ENCODE measurements at regions not wholly inside any gene's neighbourhood (a gene's known extent, or its start where the extent isn't known, plus 50 kb on each side); places are given as distances from the start of the nearest gene placed in this dataset.
"Not testable (repeated sequence)": the region's sequence is repeated elsewhere in the genome, so short reads cannot be mapped to it uniquely, and the experiment has no call there.

- H3K4me1 ChIP-seq; H3K9me3 ChIP-seq; DNase-seq; H3K4me3 ChIP-seq; H3K27ac ChIP-seq; in situ Hi-C loops (cut with MboI; ENCODE audit: low pct_ligation_motif_present in 1 of 4, low pct_unique_long_range_greater_than_20kb in 1 of 4, low sequenced_read_pairs in 3 of 4); H3K36me3 ChIP-seq; H3K27me3 ChIP-seq; intact Hi-C loops (cut with DNase I; ENCODE audit: low total_unique reads): not testable (repeated sequence)
- WGBS, 2 donors (ENCODE audit: low coverage in 1 of 2), result 66 to 81% methylated on average over 7 to 16 of the region's 16 CpGs
Observed at GRCh38 chr20:29031262-29031982, 2226.0 kb upstream of the DEFB115 start.

DNA sequence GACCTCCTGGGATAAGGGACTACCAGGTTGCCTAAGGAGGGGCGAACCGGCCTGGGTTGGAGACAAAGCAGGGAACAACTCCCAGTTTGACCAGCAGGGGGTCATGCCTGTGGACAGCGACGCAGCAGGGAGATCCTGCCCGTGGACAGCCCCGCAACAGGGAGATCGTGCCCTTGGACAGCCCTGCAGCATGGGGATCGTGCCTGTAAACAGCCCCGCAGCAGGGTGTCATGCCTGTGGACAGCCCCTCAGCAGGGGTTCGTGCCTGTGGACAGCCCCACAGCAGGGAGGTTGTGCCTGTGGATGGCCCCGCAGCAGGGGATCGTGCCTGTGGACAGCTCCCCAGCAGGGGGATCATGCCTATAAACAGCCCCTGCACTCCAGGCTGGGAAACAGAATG is 2213.2 kb upstream of the DEFB115 start:
- H3K9me3 ChIP-seq; H3K4me3 ChIP-seq; intact Hi-C loops (cut with DNase I; ENCODE audit: low total_unique reads); H3K27ac ChIP-seq; in situ Hi-C loops (cut with MboI; ENCODE audit: low pct_ligation_motif_present in 1 of 4, low pct_unique_long_range_greater_than_20kb in 1 of 4, low sequenced_read_pairs in 3 of 4); H3K36me3 ChIP-seq; DNase-seq; H3K27me3 ChIP-seq; H3K4me1 ChIP-seq: not testable (repeated sequence)
- WGBS, 2 donors (ENCODE audit: low coverage in 1 of 2), result 85% methylated on average over 12 of the region's 12 CpGs; no CpG with 5 or more reads in 1 of the 2 donors

- DNase-seq; H3K27ac ChIP-seq; H3K27me3 ChIP-seq; H3K36me3 ChIP-seq; H3K9me3 ChIP-seq; intact Hi-C loops (cut with DNase I; ENCODE audit: low total_unique reads); H3K4me1 ChIP-seq; H3K4me3 ChIP-seq; in situ Hi-C loops (cut with MboI; ENCODE audit: low pct_ligation_motif_present in 1 of 4, low pct_unique_long_range_greater_than_20kb in 1 of 4, low sequenced_read_pairs in 3 of 4): not testable (repeated sequence)
- WGBS, 2 donors (ENCODE audit: low coverage in 1 of 2), result 71% methylated on average over 4 of the region's 4 CpGs; no CpG with 5 or more reads in 1 of the 2 donors
- TF ChIP-seq, protein P1, sequence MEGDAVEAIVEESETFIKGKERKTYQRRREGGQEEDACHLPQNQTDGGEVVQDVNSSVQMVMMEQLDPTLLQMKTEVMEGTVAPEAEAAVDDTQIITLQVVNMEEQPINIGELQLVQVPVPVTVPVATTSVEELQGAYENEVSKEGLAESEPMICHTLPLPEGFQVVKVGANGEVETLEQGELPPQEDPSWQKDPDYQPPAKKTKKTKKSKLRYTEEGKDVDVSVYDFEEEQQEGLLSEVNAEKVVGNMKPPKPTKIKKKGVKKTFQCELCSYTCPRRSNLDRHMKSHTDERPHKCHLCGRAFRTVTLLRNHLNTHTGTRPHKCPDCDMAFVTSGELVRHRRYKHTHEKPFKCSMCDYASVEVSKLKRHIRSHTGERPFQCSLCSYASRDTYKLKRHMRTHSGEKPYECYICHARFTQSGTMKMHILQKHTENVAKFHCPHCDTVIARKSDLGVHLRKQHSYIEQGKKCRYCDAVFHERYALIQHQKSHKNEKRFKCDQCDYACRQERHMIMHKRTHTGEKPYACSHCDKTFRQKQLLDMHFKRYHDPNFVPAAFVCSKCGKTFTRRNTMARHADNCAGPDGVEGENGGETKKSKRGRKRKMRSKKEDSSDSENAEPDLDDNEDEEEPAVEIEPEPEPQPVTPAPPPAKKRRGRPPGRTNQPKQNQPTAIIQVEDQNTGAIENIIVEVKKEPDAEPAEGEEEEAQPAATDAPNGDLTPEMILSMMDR (IDR thresholded peaks at IDR 0.05), result peak in 1 of 5 experiments; percentile 14
Observed at GRCh38 chr20:29050008-29050606, 2207.4 kb upstream of the DEFB115 start.

DNA sequence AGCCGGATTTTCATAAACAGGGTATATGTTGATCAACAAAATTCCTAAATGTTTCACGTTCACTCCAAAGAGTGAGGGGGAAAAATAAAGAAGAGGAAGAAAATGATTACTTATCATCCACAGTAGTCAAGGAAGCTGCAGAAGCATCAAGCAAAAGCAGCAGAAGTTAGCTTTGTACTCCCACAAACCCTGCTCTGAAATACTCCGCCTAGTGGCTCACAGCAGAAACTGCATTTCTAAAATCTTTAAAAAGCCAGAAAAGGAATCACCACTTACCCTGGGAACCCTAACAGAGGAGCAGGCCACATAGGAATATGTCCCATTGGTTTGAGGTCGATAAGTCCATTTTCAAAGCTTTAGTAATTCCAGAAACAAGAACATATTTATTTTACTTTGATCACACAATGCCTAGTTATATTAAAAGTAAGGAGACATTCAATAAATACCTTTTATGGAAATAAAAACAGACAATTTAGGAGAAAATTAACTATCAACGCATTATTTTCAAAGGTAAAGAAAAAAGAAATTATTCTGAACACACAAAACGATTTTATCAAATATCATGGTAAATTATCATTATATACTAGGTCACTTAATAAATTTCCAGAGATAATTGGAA is 2199.5 kb upstream of the DEFB115 start:
- H3K4me3 ChIP-seq; in situ Hi-C loops (cut with MboI; ENCODE audit: low pct_ligation_motif_present in 1 of 4, low pct_unique_long_range_greater_than_20kb in 1 of 4, low sequenced_read_pairs in 3 of 4); DNase-seq; H3K4me1 ChIP-seq; H3K27me3 ChIP-seq; H3K36me3 ChIP-seq; H3K27ac ChIP-seq; intact Hi-C loops (cut with DNase I; ENCODE audit: low total_unique reads): not testable (repeated sequence)
- 33 to 39% methylated on average over 6 of the region's 6 CpGs for WGBS, 2 donors (ENCODE audit: low coverage in 1 of 2)
- H3K9me3 ChIP-seq, result peaks cover 4 to 11% of the 10 kb centered on the region in 2 donors
- TF ChIP-seq, protein P1 (IDR thresholded peaks at IDR 0.05), result peak in 2 of 5 experiments; percentile 17 to 47

- peaks cover 0 to 10% of the 10 kb centered on the region in 2 donors for H3K9me3 ChIP-seq
- H3K36me3 ChIP-seq; H3K4me1 ChIP-seq; H3K27me3 ChIP-seq; DNase-seq; in situ Hi-C loops (cut with MboI; ENCODE audit: low pct_ligation_motif_present in 1 of 4, low pct_unique_long_range_greater_than_20kb in 1 of 4, low sequenced_read_pairs in 3 of 4); H3K27ac ChIP-seq; intact Hi-C loops (cut with DNase I; ENCODE audit: low total_unique reads); H3K4me3 ChIP-seq: not testable (repeated sequence)
- WGBS, 2 donors (ENCODE audit: low coverage in 1 of 2), result 75% methylated on average over 4 to 11 of the region's 11 CpGs
Observed at GRCh38 chr20:29062451-29062850, 2195.0 kb upstream of the DEFB115 start.

DNA sequence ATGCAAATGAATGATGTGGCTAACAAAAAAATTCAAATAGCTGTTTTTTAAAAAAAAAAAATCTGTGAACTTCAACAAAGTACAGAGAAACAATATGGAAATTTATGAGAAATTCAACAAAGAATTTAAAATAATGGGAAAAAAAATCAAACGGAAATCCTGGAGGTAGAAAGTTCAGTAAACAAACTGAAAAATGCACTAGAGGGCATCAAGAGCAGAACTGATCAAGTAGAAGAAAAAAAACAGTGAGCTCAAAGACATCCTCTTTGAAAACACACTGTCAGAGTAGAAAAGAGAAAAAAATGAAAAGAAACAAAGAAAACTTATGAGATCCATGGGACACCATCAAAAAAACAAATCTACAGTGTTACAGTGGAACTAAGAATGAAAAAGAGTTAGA is 2191.1 kb upstream of the DEFB115 start:
- DNase-seq; H3K27ac ChIP-seq; H3K27me3 ChIP-seq; H3K4me3 ChIP-seq; intact Hi-C loops (cut with DNase I; ENCODE audit: low total_unique reads); H3K36me3 ChIP-seq; H3K9me3 ChIP-seq; H3K4me1 ChIP-seq; in situ Hi-C loops (cut with MboI; ENCODE audit: low pct_ligation_motif_present in 1 of 4, low pct_unique_long_range_greater_than_20kb in 1 of 4, low sequenced_read_pairs in 3 of 4): not testable (repeated sequence)
- 35 to 75% methylated on average over 1 of the region's 1 CpG for WGBS, 2 donors (ENCODE audit: low coverage in 1 of 2)

DNA sequence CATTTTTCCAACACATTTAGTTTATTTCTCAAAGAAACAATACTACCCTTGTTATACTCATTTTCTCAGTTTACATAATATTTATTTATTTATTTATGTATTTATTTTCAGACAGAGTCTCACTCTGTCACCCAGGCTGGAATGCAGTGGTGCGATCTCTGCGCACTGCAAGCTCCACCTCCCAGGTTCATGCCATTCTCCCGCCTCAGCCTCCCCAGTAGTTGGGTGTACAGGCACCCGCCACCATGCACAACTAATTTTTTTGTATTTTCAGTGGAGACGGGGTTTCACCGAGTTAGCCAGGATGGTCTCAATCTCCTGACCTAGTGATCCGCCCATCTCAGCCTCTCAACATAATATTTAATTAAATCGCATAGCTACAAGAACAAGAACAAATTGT is 2183.8 kb upstream of the DEFB115 start:
- WGBS, 2 donors (ENCODE audit: low coverage in 1 of 2), result 80 to 83% methylated on average over 8 of the region's 8 CpGs

More for the DNA sequence above, 2183.8 kb upstream of the DEFB115 start:
- H3K27ac ChIP-seq; H3K9me3 ChIP-seq; H3K4me1 ChIP-seq; H3K36me3 ChIP-seq; intact Hi-C loops (cut with DNase I; ENCODE audit: low total_unique reads); H3K27me3 ChIP-seq; H3K4me3 ChIP-seq; in situ Hi-C loops (cut with MboI; ENCODE audit: low pct_ligation_motif_present in 1 of 4, low pct_unique_long_range_greater_than_20kb in 1 of 4, low sequenced_read_pairs in 3 of 4); DNase-seq: not testable (repeated sequence)
